GM12878 (cell line): ENCODE measurements at regions not wholly inside any gene's neighbourhood (a gene's known extent, or its start where the extent isn't known, plus 50 kb on each side); places are given as distances from the start of the nearest gene placed in this dataset.

Experiments used
- ATAC-seq: fragments of 200-7000 bp; cut with Tn5 transposase; 3 replicates; pipeline ENCODE4 v1.9.1; 2020; ENCODE audit warnings: mild to moderate bottlenecking, moderate library complexity
- BruUV-seq: library from RNA; stranded (reverse); fragments of 400-500 nt; replicated peaks from 2 replicates; lab custom pipeline; 2021; lab: Mats Ljungman, UMichigan
- CTCF ChIA-PET: fragments of 300-600 bp; sonication (Branson Sonifier 250); formaldehyde crosslinking; extraction: SDS; loops from one replicate; lab custom pipeline; 2021; ENCODE audit warnings: inconsistent platforms; lab: Yijun Ruan, JAX
- POLR2A ChIA-PET: fragments of 350-600 bp; formaldehyde crosslinking; extraction: SDS; loops from one replicate; lab custom pipeline; 2021; ENCODE audit warnings: inconsistent platforms; lab: Charles Lee
- RAD21 ChIA-PET: fragments of 300-600 bp; sonication (Branson Sonifier 250); formaldehyde crosslinking; loops from one replicate; lab custom pipeline; 2023; ENCODE audit warnings: antibody characterized with exemption; ENCODE audit not compliant: unreplicated experiment; lab: Charles Lee
- SMC1A ChIA-PET: fragments of 300-600 bp; sonication (Branson Sonifier 250); formaldehyde crosslinking; loops from one replicate; lab custom pipeline; 2023; ENCODE audit not compliant: unreplicated experiment, uncharacterized antibody; lab: Charles Lee
- DNase-seq: peaks from one replicate; pipeline ENCODE4 v3.0.0-alpha.2; 2011; ENCODE audit warnings: low read depth, low spot score
- FAIRE-seq: peaks from 3 replicates; lab custom pipeline; 2011; peaks lifted over from hg19 to GRCh38; lab: Jason Lieb, UNC
- H2AFZ ChIP-seq: 2 replicates; pipeline ENCODE4 v1.6.0; 2011; ENCODE audit warnings: low read depth, low read length, control low read depth; ENCODE audit not compliant: control insufficient read depth
- H3K27ac ChIP-seq: 2 replicates; pipeline ENCODE4 v1.5.1; 2011; ENCODE audit warnings: control low read depth; ENCODE audit not compliant: control insufficient read depth, insufficient read depth
- H3K27me3 ChIP-seq, 2 experiments: replicated peaks in 1 of 2; 2 replicates each; pipeline versions ENCODE4 v1.6.0 to v1.6.1; 2011; ENCODE audit warnings: low read length in 1 of 2; ENCODE audit not compliant: control insufficient read depth in 2 of 2, insufficient read depth in 2 of 2
- H3K36me3 ChIP-seq, 2 experiments: 2 replicates each; pipeline ENCODE4 v1.5.1; 2011; ENCODE audit warnings: low read length in 1 of 2; ENCODE audit not compliant: control insufficient read depth in 2 of 2, insufficient read depth in 2 of 2
- H3K4me1 ChIP-seq: 2 replicates; pipeline ENCODE4 v1.6.1; 2011; ENCODE audit warnings: mild to moderate bottlenecking, low read length, moderate library complexity, mixed read lengths; ENCODE audit not compliant: control insufficient read depth, insufficient read depth
- H3K4me2 ChIP-seq: 2 replicates; pipeline ENCODE4 v1.6.0; 2011; ENCODE audit warnings: control low read depth; ENCODE audit not compliant: control insufficient read depth, insufficient read depth
- H3K4me3 ChIP-seq: fragments of 200-600 bp; sonication (generic); 2 replicates; pipeline ENCODE4 v1.5.1; 2016
- H3K79me2 ChIP-seq: 2 replicates; pipeline ENCODE4 v1.6.0; 2011; ENCODE audit warnings: low read length; ENCODE audit not compliant: control insufficient read depth, insufficient read depth
- H3K9ac ChIP-seq: 2 replicates; pipeline ENCODE4 v1.8.0; 2011; ENCODE audit warnings: low read length, control low read depth, mixed read lengths; ENCODE audit not compliant: control insufficient read depth, insufficient read depth
- H3K9me3 ChIP-seq: replicated peaks from 3 replicates; pipeline ENCODE4 v1.5.1; 2011; ENCODE audit warnings: mild to moderate bottlenecking, low read length; ENCODE audit not compliant: control insufficient read depth, insufficient read depth
- H4K20me1 ChIP-seq: 2 replicates; pipeline ENCODE4 v1.6.0; 2011; ENCODE audit not compliant: control insufficient read depth, insufficient read depth
- CBX5 ChIP-seq: sonication (generic); IDR thresholded peaks from 2 replicates; pipeline ENCODE4 v1.6.1; 2016; ENCODE audit warnings: low read depth, moderate library complexity, mild to moderate bottlenecking, inconsistent platforms
- IKZF1 ChIP-seq: fragments of 450-650 bp; conservative IDR thresholded peaks from 2 replicates; pipeline ENCODE4 v1.6.1; 2017; ENCODE audit warnings: antibody characterized with exemption, mild to moderate bottlenecking
- NFYB ChIP-seq: IDR thresholded peaks from 2 replicates; pipeline ENCODE4 v1.6.1; 2011; ENCODE audit warnings: low read depth, mild to moderate bottlenecking, low read length, improper control_type of control experiment, moderate library complexity; ENCODE audit not compliant: insufficient read depth
- POLR2AphosphoS2 ChIP-seq: IDR thresholded peaks from 2 replicates; pipeline ENCODE4 v1.6.1; 2011; ENCODE audit warnings: low read depth, mild to moderate bottlenecking, low read length, improper control_type of control experiment, moderate library complexity
- RAD21 ChIP-seq: IDR thresholded peaks from 2 replicates; pipeline ENCODE4 v1.6.1; 2011; ENCODE audit warnings: mild to moderate bottlenecking, low read depth, low read length, moderate library complexity; ENCODE audit not compliant: insufficient read depth
- TCF3 ChIP-seq: IDR thresholded peaks from 2 replicates; pipeline ENCODE4 v1.6.1; 2012; ENCODE audit warnings: low read depth, mild to moderate bottlenecking, low read length, borderline replicate concordance; ENCODE audit not compliant: insufficient read depth
- WGBS: methylation state at CpG from one replicate; pipeline ENCODE4 v1.1.6; 2016; ENCODE audit warnings: low lambda C conversion rate; ENCODE audit not compliant: insufficient replicate concordance, insufficient coverage; ENCODE audit errors: missing lambda C conversion rate; 5-methylcytosine and 5-hydroxymethylcytosine counted together
- in situ Hi-C: fragments of 300-500 bp; cut with MboI; formaldehyde crosslinking; loops from 9 replicates; pipeline ENCODE4 v1.14.3; 2018; ENCODE audit warnings: mixed read lengths
- intact Hi-C: fragments of 100-400 bp; cut with micrococcal nuclease; formaldehyde crosslinking; loops from one replicate; pipeline ENCODE4 v1.14.2; 2022; ENCODE audit not compliant: unreplicated experiment
- TF ChIP-seq, protein P1 (sequence below): fragments of 450-650 bp; IDR thresholded peaks from 2 replicates; pipeline ENCODE4 v1.6.1; 2016; ENCODE audit warnings: mild to moderate bottlenecking

GRCh38 chr12:131282292-131283080 lies 328.8 kb downstream of the ADGRD1 start:
- H3K4me1 ChIP-seq = no peaks in the 10 kb centered on the region
- no peak overlapping the region for H2AFZ ChIP-seq
- no peaks in the 10 kb centered on the region for H3K9me3 ChIP-seq
- in situ Hi-C loops (no loop called here), intact Hi-C loops (no loop called here)
- ATAC-seq = no peak
- H4K20me1 ChIP-seq = no peaks in the 10 kb centered on the region
- H3K79me2 ChIP-seq = no peaks in the 10 kb centered on the region
- ChIA-PET CTCF (no interaction called here), SMC1A (no interaction called here), RAD21 (no interaction called here), POLR2A (no interaction called here)
- no peak overlapping the region for H3K4me3 ChIP-seq
- no TSS peak for BruUV-seq
- FAIRE-seq = no peak
- H3K4me2 ChIP-seq = no peak overlapping the region
- no peaks in the 10 kb centered on the region for H3K36me3 ChIP-seq
- WGBS = 60% methylated on average over 33 of the region's 33 CpGs
- no peak for TF ChIP-seq NFYB
- no peak for TF ChIP-seq RAD21
- TF ChIP-seq, protein P1, sequence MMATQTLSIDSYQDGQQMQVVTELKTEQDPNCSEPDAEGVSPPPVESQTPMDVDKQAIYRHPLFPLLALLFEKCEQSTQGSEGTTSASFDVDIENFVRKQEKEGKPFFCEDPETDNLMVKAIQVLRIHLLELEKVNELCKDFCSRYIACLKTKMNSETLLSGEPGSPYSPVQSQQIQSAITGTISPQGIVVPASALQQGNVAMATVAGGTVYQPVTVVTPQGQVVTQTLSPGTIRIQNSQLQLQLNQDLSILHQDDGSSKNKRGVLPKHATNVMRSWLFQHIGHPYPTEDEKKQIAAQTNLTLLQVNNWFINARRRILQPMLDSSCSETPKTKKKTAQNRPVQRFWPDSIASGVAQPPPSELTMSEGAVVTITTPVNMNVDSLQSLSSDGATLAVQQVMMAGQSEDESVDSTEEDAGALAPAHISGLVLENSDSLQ = no peak
- TF ChIP-seq POLR2AphosphoS2 = no peak
- TF ChIP-seq IKZF1 = no peak
- TF ChIP-seq TCF3 = no peak
- TF ChIP-seq CBX5 = no peak
- no peak overlapping the region for H3K9ac ChIP-seq
- DNase-seq = no peak
- no peak overlapping the region for H3K27ac ChIP-seq
- no peaks in the 10 kb centered on the region; a peak in 1 of 4 replicates for H3K27me3 ChIP-seq
